Stimulated activated CD4-positive, alpha-beta T cell treated with anti-CD3 and anti-CD28 coated beads, Interleukin-15, amount 100 ng/mL, for 1 hour (primary cell): ENCODE measurements at regions not wholly inside any gene's neighbourhood (a gene's known extent, or its start where the extent isn't known, plus 50 kb on each side); places are given as distances from the start of the nearest gene placed in this dataset.
"Not testable (repeated sequence)": the region's sequence is repeated elsewhere in the genome, so short reads cannot be mapped to it uniquely, and the experiment has no call there.

Experiments
- DNase-seq, 2 donors: peaks; one replicate each; pipeline ENCODE4 v3.0.0-alpha.2; 2020; ENCODE audit warnings: low read depth in 1 of 2, low spot score in 1 of 2

- DNase-seq: no peak
Observed at GRCh38 chr2:234409590-234409989, 87.3 kb downstream of the ARL4C start.

- no peak for DNase-seq
Observed at GRCh38 chr2:234406085-234406484, 90.8 kb downstream of the ARL4C start.

- no peak for DNase-seq
Observed at GRCh38 chr2:234405462-234405861, 91.4 kb downstream of the ARL4C start.

DNA sequence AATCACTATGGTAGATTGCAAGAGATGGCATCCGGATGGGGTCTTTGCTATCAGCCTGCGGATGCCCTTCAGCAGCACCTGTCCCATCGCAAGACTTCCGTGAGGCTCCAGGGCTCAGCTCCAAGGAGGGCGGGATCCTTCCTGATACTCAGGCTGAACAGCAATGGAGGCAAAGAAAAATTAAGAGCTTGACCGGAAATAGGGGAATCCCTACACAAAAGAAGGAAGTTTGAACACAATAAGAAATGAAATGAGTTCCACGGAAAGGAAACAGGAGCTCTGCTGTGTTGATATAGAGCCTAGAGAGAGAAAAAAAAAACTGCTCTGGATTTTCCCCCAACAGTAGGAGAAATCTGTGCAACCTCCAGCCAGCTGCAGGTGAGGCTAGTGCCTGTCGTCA, 91.9 kb downstream of the ARL4C start:
- no peak for DNase-seq

- DNase-seq: no peak
Observed at GRCh38 chr2:234403751-234404150, 93.1 kb downstream of the ARL4C start.

DNA sequence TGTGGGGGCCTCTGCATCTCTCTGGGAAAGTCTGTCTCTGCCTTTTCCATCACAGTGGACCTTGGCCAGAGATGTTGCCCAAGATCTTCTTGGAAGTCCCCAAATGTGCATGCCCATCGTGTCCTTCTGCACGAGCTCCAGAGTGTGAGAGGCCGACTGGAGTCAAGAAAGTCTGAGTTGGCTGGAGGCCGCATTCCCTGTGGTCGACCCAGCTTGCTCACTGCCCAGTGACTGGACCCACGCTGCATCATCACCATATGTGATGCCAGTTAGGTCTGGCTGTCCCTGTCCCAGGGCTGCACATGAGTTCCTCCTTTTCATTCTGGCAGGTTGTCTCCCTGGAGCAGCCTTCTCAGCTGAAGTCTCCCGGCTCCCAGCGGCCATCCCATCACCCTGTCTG, 93.8 kb downstream of the ARL4C start:
- no peak for DNase-seq

- DNase-seq: no peak
Observed at GRCh38 chr2:234401426-234401825, 95.5 kb downstream of the ARL4C start.

- DNase-seq: no peak
Observed at GRCh38 chr2:234399451-234400246, 97.2 kb downstream of the ARL4C start.

GRCh38 chr2:234398531-234398930, 98.3 kb downstream of the ARL4C start:
- no peak for DNase-seq

GRCh38 chr2:234395891-234396420, 100.9 kb downstream of the ARL4C start:
- DNase-seq: no peak

- DNase-seq: no peak
Observed at GRCh38 chr2:234394450-234394849, 102.4 kb downstream of the ARL4C start.

DNA sequence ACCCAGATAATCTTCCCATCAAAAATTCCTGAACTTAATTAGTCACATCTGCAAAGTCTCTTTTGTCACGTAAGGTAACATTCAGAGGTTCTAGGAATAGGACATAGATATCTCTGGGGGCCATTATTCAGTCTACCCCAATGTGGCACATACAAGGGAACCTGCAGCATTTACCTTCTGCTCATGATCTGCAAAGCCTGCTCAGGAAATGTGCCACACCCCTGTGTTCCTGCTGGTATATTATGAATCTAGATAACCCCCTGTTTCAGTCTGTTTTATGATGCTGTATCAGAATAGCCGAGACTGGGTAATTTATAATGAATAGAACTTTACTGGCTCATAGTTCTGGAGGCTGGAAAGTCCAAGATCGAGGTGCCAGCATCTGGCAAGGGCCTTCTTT, 103.5 kb downstream of the ARL4C start:
- DNase-seq: no peak

DNA sequence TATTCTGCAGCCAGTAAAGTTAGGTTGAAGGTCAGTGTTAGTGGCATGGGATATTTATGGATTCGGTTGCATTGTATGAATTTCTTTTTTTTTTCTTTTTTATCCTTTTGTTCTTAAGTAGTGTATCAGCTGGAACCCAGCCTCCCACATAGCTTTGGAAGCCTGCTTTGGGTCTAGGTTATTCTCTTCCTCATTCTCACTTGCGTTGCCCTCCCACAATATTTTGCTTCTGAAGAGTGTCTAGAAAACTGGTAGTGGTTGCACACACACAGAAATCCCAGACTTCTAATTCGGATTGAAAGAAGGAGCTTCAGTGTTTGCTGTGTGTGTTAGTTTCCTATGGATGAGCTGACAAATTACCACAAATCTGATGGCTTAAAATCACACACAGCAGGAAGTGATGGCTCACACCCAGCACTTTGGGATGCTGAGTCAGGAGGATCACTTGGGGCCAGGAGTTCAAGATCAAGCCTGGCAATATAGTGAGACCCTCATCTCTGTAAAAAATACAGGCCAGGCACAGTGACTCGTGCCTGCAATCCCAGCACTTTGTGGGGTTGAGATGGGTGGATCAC, 104.8 kb downstream of the ARL4C start:
- no peak for DNase-seq

GRCh38 chr2:234391625-234392024, 105.3 kb downstream of the ARL4C start:
- DNase-seq: no peak

DNA sequence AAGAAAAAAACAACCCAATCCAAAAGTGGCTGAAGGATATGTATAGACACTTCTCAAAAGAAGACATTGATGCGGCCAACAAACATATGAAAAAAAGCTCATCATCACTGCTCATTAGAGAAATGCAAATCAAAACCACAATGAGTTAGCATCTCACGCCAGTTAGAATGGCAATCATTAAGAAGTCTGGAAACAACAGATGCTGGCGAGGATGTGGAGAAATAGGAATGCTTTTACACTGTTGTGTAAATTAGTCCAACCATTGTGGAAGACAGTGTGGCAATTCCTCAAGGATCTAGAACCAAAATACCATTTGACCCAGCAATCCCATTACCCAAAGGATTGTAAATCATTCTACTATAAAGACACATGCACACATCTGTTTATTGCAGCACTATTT, 107.2 kb downstream of the ARL4C start:
- not testable (repeated sequence) for DNase-seq

- DNase-seq: no peak
Observed at GRCh38 chr2:234388591-234388990, 108.3 kb downstream of the ARL4C start.

DNA sequence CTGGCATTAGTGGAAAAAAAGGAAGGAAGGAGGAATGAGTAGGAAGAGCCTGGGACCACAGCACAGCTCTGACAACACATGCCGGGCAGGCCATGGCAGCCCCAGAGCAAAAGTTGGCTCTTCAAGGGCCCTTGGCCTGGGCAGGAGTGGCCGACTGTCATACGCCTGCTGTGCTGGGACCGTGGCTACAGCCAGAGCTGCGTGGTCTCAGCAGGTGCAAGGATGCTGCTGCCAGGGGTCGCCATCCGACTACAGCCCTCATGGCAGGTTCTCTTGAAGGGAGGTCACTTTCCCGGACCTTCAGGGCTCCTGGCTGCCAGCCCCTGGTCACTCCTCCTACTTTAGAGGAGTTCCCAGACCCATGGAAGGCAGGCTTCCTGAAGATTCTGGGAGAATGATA, 109.9 kb downstream of the ARL4C start:
- no peak for DNase-seq

- no peak for DNase-seq
Observed at GRCh38 chr2:234382131-234382530, 114.8 kb downstream of the ARL4C start.

DNA sequence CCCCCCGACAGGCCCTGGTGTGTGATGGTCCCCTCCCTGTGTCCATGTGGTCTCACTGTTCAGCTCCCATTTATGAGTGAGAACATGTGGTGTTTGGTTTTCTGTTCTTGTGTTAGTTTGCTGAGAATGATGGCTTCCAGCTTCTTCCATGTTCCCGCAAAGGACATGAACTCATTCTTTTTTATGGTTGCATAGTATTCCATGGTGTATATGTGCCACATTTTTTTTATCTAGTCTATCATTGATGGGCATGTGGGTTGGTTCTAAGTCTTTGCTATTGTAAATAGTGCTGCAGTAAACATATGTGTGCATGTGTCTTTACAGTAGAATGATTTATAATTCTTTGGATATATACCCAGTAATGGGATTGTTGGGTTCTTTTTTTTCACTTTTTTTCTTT, 117.9 kb downstream of the ARL4C start:
- not testable (repeated sequence) for DNase-seq

- DNase-seq: no peak
Observed at GRCh38 chr2:234378440-234378839, 118.4 kb downstream of the ARL4C start.

DNA sequence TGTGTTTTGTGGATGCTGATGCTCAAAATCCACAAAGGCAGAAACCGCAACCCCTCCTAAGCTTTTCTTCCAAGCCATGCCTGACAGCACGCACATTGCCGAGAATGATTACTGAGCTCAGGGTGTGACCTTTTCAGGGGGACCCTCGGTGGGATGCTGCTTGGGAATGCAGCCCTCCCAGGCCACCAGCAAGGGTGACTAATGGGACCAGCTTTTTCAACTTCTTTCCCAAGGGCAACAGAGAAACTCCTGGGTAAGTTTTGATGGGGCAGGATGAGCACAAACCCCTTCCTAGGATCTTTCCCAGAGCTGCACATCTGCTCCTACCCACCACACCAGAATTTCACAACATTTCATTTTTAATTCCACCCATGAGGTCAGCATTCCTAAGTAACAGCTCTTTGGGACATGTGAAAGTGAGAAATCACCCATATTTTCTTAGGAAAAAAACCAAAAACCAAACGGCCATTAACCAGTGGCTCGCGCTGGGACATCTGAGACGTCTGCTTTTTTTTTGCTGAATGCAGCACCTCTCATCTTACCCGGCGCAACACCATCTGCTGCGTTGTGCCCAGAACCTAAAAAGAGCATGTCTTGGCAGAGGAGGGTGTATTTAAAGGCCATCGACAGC, 119.0 kb downstream of the ARL4C start:
- no peak for DNase-seq

DNA sequence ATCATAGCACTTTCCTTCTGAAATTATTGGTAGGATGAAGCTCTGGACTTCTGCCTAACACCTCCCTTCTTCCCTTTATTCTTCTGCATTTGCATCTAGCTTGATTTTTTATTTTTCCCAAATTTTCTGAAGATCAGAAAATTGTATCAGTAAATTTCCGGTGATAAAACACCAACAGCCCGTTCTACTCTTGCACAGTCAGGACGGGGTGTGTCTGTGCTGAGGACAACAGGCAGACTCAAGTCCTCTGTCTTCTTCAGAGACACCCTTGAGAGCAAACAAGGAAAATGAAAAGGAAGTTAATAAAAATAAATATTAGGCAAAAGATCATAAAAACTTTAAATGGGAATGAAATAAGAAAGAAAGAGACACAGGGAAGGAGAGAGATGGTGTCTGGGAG, 120.7 kb downstream of the ARL4C start:
- no peak for DNase-seq
